ENCODE measurements at regions not wholly inside any gene's neighbourhood (a gene's known extent, or its start where the extent isn't known, plus 50 kb on each side); places are given as distances from the start of the nearest gene placed in this dataset.

- Histone ChIP-seq H3K4me2 (ENCODE audit: low read depth, low read length) (peak overlapping the region; percentile 4; the same call in 1 of the 2 replicates), H3K79me1 (ENCODE audit: low read depth in 1 of 2, low read length in 2 of 2) (peaks cover 0 to 25% of the 10 kb centered on the region in 2 experiments; a peak in 2 of 4 replicates), H3K27ac (ENCODE audit: insufficient read depth, low read length) (peak overlapping the region; percentile 52), H3K56ac (ENCODE audit: extremely low read depth, insufficient read depth, low read length) (peak overlapping the region; percentile 67), H2BK15ac (ENCODE audit: low read depth, low read length) (peak overlapping the region; percentile 74; the same call in 2 of the 3 replicates), H3K23ac (ENCODE audit: low read depth, low read length) (peak overlapping the region; percentile 77), H4K20me1 (ENCODE audit: insufficient read depth, low read length) (no peaks in the 10 kb centered on the region), H3K9me1 (ENCODE audit: insufficient read depth, low read length) (peaks cover 21% of the 10 kb centered on the region), H2AK9ac (replicated peaks; ENCODE audit: low read depth, low read length, poor library complexity) (no peak overlapping the region), H2BK120ac (ENCODE audit: low read depth, low read length) (peak overlapping the region; percentile 100), H4K5ac (ENCODE audit: low read depth, low read length) (peak overlapping the region; percentile 55; the same call in 1 of the 2 replicates), H3K9me3 (ENCODE audit: control insufficient read depth, insufficient read depth, low read length) (0 out of 2 replicates have a peak, but pooled peaks cover 2% of the 10 kb centered on the region), H4K8ac (ENCODE audit: low read depth in 2 of 2, low read length in 2 of 2) (peak overlapping the region; percentile 93 to 96), H3K4me3 (ENCODE audit: insufficient read depth, low read depth, low read length) (no peak overlapping the region), H2AK5ac (ENCODE audit: low read depth, low read length) (peak overlapping the region; percentile 95), H3K4ac (ENCODE audit: low read depth, low read length) (peak overlapping the region; percentile 92), H3K18ac (ENCODE audit: low read depth, low read length) (peak overlapping the region; percentile 96; the same call in 1 of the 2 replicates), H3K9ac (ENCODE audit: low read depth, low read length) (peak overlapping the region; percentile 21; the same call in 1 of the 2 replicates), H2BK20ac (ENCODE audit: low read depth, low read length) (peak overlapping the region; percentile 96), H3K27me3 (ENCODE audit: control insufficient read depth, insufficient read depth, low read length) (no peaks in the 10 kb centered on the region), H4K91ac (ENCODE audit: insufficient read depth, low read depth, low read length) (peak overlapping the region; percentile 93), H2AFZ (replicated peaks; ENCODE audit: low read length, poor library complexity) (no peak overlapping the region), H2BK5ac (ENCODE audit: low read depth, low read length, poor library complexity, severe bottlenecking) (peak overlapping the region; percentile 100), H3K14ac (replicated peaks; ENCODE audit: low read depth, low read length) (peak overlapping the region; percentile 78), H3K36me3 (ENCODE audit: control insufficient read depth, insufficient read depth, low read length) (no peaks in the 10 kb centered on the region), H3K4me1 (ENCODE audit: control insufficient read depth, insufficient read depth, low read length) (peaks cover 18% of the 10 kb centered on the region)
- no TSS peak for BruUV-seq (replicated peaks)
- in situ Hi-C loops (cut with MboI; ENCODE audit: low sequenced_read_pairs): no loop called here
- intact Hi-C loops (cut with micrococcal nuclease): loop anchor here (2.0 kb wide), 1 partner anchor 52 kb away; no protein-coding TSS in a partner anchor
- ChIA-PET POLR2A (ENCODE audit: unreplicated experiment) (interaction anchor here (0.6 kb wide), 1 partner anchor 11 kb away, joined by 3 read pairs; no protein-coding TSS in a partner anchor), CTCF (interaction anchor here (0.6 kb wide), 1 partner anchor 310 kb away, joined by 3 read pairs; no protein-coding TSS in a partner anchor)
- dilution Hi-C loops (cut with HindIII; ENCODE audit: low sequenced_read_pairs, unreplicated experiment): no loop called here
- 0% methylated on average over 2 of the region's 6 CpGs; no CpG with 5 or more reads in 1 of the 2 experiments for WGBS, 2 experiments (ENCODE audit: extremely low coverage in 2 of 2, insufficient read length in 1 of 2)
- peak; percentile 90 for DNase-seq
- peak; percentile 66 for ATAC-seq (ENCODE audit: low read depth)
- TF ChIP-seq RFX5 (IDR thresholded peaks at IDR 0.05; ENCODE audit: low read depth, low read length) (no peak), NFE2L2 (IDR thresholded peaks at IDR 0.05; ENCODE audit: low read depth, low read length) (no peak), SMC3 (IDR thresholded peaks at IDR 0.05; ENCODE audit: low read depth, low read length) (no peak), USF2 (IDR thresholded peaks at IDR 0.05; ENCODE audit: low read depth, low read length) (peak; percentile 69), CEBPB (IDR thresholded peaks at IDR 0.05; ENCODE audit: low read depth, low read length) (0 out of 2 replicates have a peak, but pooled peaks have one; percentile 24), RCOR1 (IDR thresholded peaks at IDR 0.05; ENCODE audit: insufficient replicate concordance, low read length) (no peak), POLR2A (IDR thresholded peaks at IDR 0.05; ENCODE audit: low read depth, low read length) (no peak), CHD1 (IDR thresholded peaks at IDR 0.05; ENCODE audit: low read depth, low read length) (no peak), BHLHE40 (IDR thresholded peaks at IDR 0.05; ENCODE audit: low read depth, low read length) (peak; percentile 93), CTCF (conservative IDR thresholded peaks at IDR 0.05; ENCODE audit: low read depth, low read length) (no peak), MAZ (IDR thresholded peaks at IDR 0.05; ENCODE audit: borderline replicate concordance, low read depth, low read length) (no peak)
Measured at GRCh38 chr2:133791191-133791590, 222.9 kb upstream of the NCKAP5 start.
